DND-41 (cell line): ENCODE measurements at regions not wholly inside any gene's neighbourhood (a gene's known extent, or its start where the extent isn't known, plus 50 kb on each side); places are given as distances from the start of the nearest gene placed in this dataset.

Experiments
- EZH2 ChIP-seq: IDR thresholded peaks from 3 replicates; pipeline ENCODE4 v1.6.1; 2012; ENCODE audit warnings: borderline replicate concordance, low read depth, mild to moderate bottlenecking, moderate library complexity, low read length, inconsistent platforms; ENCODE audit not compliant: severe bottlenecking
- TF ChIP-seq, protein P1 (sequence below): IDR thresholded peaks from 2 replicates; pipeline ENCODE4 v1.5.1; 2012; ENCODE audit warnings: borderline replicate concordance, low read length, moderate library complexity, mild to moderate bottlenecking; ENCODE audit not compliant: poor library complexity, severe bottlenecking; ENCODE audit errors: extremely low read depth

DNA sequence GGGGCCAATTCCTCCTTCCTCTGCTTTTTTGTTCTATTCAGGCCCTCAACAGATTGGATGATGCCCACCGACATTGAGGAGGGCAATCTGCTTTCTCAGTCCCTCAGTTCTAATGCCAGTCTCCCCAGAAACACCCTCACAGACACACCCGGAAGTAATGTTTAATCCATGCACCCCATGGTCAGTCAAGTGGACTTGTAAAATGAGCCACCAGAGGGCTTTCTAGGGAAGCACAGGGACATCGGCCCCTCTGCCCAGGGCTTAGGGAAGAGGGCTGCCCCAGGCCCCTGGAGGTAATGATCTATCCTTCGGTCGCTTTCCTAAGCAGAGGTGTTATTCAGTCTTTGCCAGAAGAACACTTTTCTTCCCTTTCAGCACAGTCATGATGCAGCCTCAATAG, 107.4 kb downstream of the PDCL3 start:
- TF ChIP-seq, protein P1, sequence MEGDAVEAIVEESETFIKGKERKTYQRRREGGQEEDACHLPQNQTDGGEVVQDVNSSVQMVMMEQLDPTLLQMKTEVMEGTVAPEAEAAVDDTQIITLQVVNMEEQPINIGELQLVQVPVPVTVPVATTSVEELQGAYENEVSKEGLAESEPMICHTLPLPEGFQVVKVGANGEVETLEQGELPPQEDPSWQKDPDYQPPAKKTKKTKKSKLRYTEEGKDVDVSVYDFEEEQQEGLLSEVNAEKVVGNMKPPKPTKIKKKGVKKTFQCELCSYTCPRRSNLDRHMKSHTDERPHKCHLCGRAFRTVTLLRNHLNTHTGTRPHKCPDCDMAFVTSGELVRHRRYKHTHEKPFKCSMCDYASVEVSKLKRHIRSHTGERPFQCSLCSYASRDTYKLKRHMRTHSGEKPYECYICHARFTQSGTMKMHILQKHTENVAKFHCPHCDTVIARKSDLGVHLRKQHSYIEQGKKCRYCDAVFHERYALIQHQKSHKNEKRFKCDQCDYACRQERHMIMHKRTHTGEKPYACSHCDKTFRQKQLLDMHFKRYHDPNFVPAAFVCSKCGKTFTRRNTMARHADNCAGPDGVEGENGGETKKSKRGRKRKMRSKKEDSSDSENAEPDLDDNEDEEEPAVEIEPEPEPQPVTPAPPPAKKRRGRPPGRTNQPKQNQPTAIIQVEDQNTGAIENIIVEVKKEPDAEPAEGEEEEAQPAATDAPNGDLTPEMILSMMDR, result no peak
- no peak for TF ChIP-seq EZH2
